ENCODE measurements at regions not wholly inside any gene's neighbourhood (a gene's known extent, or its start where the extent isn't known, plus 50 kb on each side); places are given as distances from the start of the nearest gene placed in this dataset.
"Not testable (repeated sequence)": the region's sequence is repeated elsewhere in the genome, so short reads cannot be mapped to it uniquely, and the experiment has no call there.

- DNase-seq (ENCODE audit: low read depth): no peak
Observed at GRCh38 chr10:21055339-21056135, 158.4 kb upstream of the NEBL start.

GRCh38 chr10:21053953-21054690 lies 157.0 kb upstream of the NEBL start:
- DNase-seq (ENCODE audit: low read depth): no peak

GRCh38 chr10:21052709-21053104 lies 155.6 kb upstream of the NEBL start:
- DNase-seq (ENCODE audit: low read depth): no peak

- DNase-seq (ENCODE audit: low read depth): no peak
Observed at GRCh38 chr10:21052072-21052708, 155.1 kb upstream of the NEBL start.

- DNase-seq (ENCODE audit: low read depth): no peak
Observed at GRCh38 chr10:21049482-21049881, 152.4 kb upstream of the NEBL start.

GRCh38 chr10:21048068-21048467 lies 151.0 kb upstream of the NEBL start:
- DNase-seq (ENCODE audit: low read depth): no peak

- no peak for DNase-seq (ENCODE audit: low read depth)
Observed at GRCh38 chr10:21047511-21047910, 150.4 kb upstream of the NEBL start.

GRCh38 chr10:21047096-21047495 lies 150.0 kb upstream of the NEBL start:
- no peak for DNase-seq (ENCODE audit: low read depth)

- DNase-seq (ENCODE audit: low read depth): no peak
Observed at GRCh38 chr10:21043044-21043443, 145.9 kb upstream of the NEBL start.

- no peak for DNase-seq (ENCODE audit: low read depth)
Observed at GRCh38 chr10:21042536-21042935, 145.4 kb upstream of the NEBL start.

- no peak for DNase-seq (ENCODE audit: low read depth)
Observed at GRCh38 chr10:21041763-21042458, 144.8 kb upstream of the NEBL start.

GRCh38 chr10:21039721-21040120 lies 142.6 kb upstream of the NEBL start:
- DNase-seq (ENCODE audit: low read depth): no peak

- DNase-seq (ENCODE audit: low read depth): no peak
Observed at GRCh38 chr10:21036757-21037156, 139.6 kb upstream of the NEBL start.

GRCh38 chr10:21034770-21035169 lies 137.7 kb upstream of the NEBL start:
- not testable (repeated sequence) for DNase-seq (ENCODE audit: low read depth)

GRCh38 chr10:21034241-21034640 lies 137.1 kb upstream of the NEBL start:
- no peak for DNase-seq (ENCODE audit: low read depth)

GRCh38 chr10:21032587-21033319 lies 135.6 kb upstream of the NEBL start:
- no peak for DNase-seq (ENCODE audit: low read depth)

- no peak for DNase-seq (ENCODE audit: low read depth)
Observed at GRCh38 chr10:21031232-21031795, 134.2 kb upstream of the NEBL start.

- no peak for DNase-seq (ENCODE audit: low read depth)
Observed at GRCh38 chr10:21030091-21030490, 133.0 kb upstream of the NEBL start.

- no peak for DNase-seq (ENCODE audit: low read depth)
Observed at GRCh38 chr10:21022821-21023220, 125.7 kb upstream of the NEBL start.

- no peak for DNase-seq (ENCODE audit: low read depth)
Observed at GRCh38 chr10:21021843-21022594, 124.9 kb upstream of the NEBL start.

GRCh38 chr10:21021231-21021630 lies 124.1 kb upstream of the NEBL start:
- no peak for DNase-seq (ENCODE audit: low read depth)

All from ELR (cell line).